GM12891 (cell line): ENCODE measurements at regions not wholly inside any gene's neighbourhood (a gene's known extent, or its start where the extent isn't known, plus 50 kb on each side); places are given as distances from the start of the nearest gene placed in this dataset.

Source experiments
- POLR2A ChIP-seq: IDR thresholded peaks from 2 replicates; pipeline ENCODE4 v1.6.1; 2011; ENCODE audit warnings: low read depth, low read length, control low read depth
- POLR2AphosphoS5 ChIP-seq: IDR thresholded peaks from 2 replicates; pipeline ENCODE4 v1.6.1; 2011; ENCODE audit warnings: low read depth, low read length, control low read depth
- SPI1 ChIP-seq: IDR thresholded peaks from 2 replicates; pipeline ENCODE4 v1.6.1; 2011; ENCODE audit warnings: low read depth, low read length, control low read depth
- TAF1 ChIP-seq: IDR thresholded peaks from 2 replicates; pipeline ENCODE4 v1.6.1; 2011; ENCODE audit warnings: low read depth, low read length, control low read depth

GRCh38 chr3:168782193-168782592 is 686.5 kb upstream of the GOLIM4 start:
- TF ChIP-seq POLR2A = no peak
- TF ChIP-seq POLR2AphosphoS5 = no peak
- no peak for TF ChIP-seq SPI1
- TF ChIP-seq TAF1 = no peak
